ENCODE measurements at regions not wholly inside any gene's neighbourhood (a gene's known extent, or its start where the extent isn't known, plus 50 kb on each side); places are given as distances from the start of the nearest gene placed in this dataset.
"Not testable (repeated sequence)": the region's sequence is repeated elsewhere in the genome, so short reads cannot be mapped to it uniquely, and the experiment has no call there.

GRCh38 chrX:13414006-13414647, 94.3 kb upstream of the ATXN3L start:
- DNase-seq (ENCODE audit: low spot score) = no peak
- no peak for TF ChIP-seq CTCF (IDR thresholded peaks at IDR 0.05)
- Histone ChIP-seq H3K4me3 (no peak overlapping the region), H3K27ac (no peak overlapping the region)

- Histone ChIP-seq H3K4me3 (no peak overlapping the region), H3K27ac (no peak overlapping the region)
- TF ChIP-seq CTCF (IDR thresholded peaks at IDR 0.05) = no peak
- no peak for DNase-seq (ENCODE audit: low spot score)
Measured at GRCh38 chrX:13412208-13412600, 92.4 kb upstream of the ATXN3L start.

- Histone ChIP-seq H3K4me3 (no peak overlapping the region), H3K27ac (no peak overlapping the region)
- TF ChIP-seq CTCF (IDR thresholded peaks at IDR 0.05) = no peak
- DNase-seq (ENCODE audit: low spot score) = no peak
Measured at GRCh38 chrX:13411496-13412207, 91.8 kb upstream of the ATXN3L start.

GRCh38 chrX:13408599-13408998, 88.7 kb upstream of the ATXN3L start:
- H3K27ac ChIP-seq; H3K4me3 ChIP-seq; DNase-seq (ENCODE audit: low spot score): not testable (repeated sequence)

- not testable (repeated sequence) for DNase-seq (ENCODE audit: low spot score); H3K4me3 ChIP-seq; H3K27ac ChIP-seq
Measured at GRCh38 chrX:13404777-13405176, 84.9 kb upstream of the ATXN3L start.

- no peak for TF ChIP-seq CTCF (IDR thresholded peaks at IDR 0.05)
- DNase-seq (ENCODE audit: low spot score) = no peak
- no peak overlapping the region for H3K4me3 ChIP-seq
- H3K27ac ChIP-seq = no peak overlapping the region
Measured at GRCh38 chrX:13404364-13404763, 84.5 kb upstream of the ATXN3L start.

- Histone ChIP-seq H3K27ac (no peak overlapping the region), H3K4me3 (no peak overlapping the region)
- no peak for TF ChIP-seq CTCF (IDR thresholded peaks at IDR 0.05)
- DNase-seq (ENCODE audit: low spot score) = no peak
Measured at GRCh38 chrX:13401724-13402123, 81.9 kb upstream of the ATXN3L start.

- Histone ChIP-seq H3K27ac (peak overlapping the region; percentile 45 to 70), H3K4me3 (no peak overlapping the region)
- no peak for TF ChIP-seq CTCF (IDR thresholded peaks at IDR 0.05)
- DNase-seq (ENCODE audit: low spot score) = no peak
Measured at GRCh38 chrX:13398839-13399238, 79.0 kb upstream of the ATXN3L start.

All from coronary artery (tissue), 2 donors.